Renal pelvis (tissue), 1 donor: ENCODE measurements at regions not wholly inside any gene's neighbourhood (a gene's known extent, or its start where the extent isn't known, plus 50 kb on each side); places are given as distances from the start of the nearest gene placed in this dataset.

Experiments
- DNase-seq: peaks from one replicate; pipeline ENCODE4 v3.0.0-alpha.2; 2013

- DNase-seq = no peak
Measured at GRCh38 chr13:33466262-33466661, 180.7 kb upstream of the STARD13 start.

- no peak for DNase-seq
Measured at GRCh38 chr13:33467556-33467955, 182.0 kb upstream of the STARD13 start.

DNA sequence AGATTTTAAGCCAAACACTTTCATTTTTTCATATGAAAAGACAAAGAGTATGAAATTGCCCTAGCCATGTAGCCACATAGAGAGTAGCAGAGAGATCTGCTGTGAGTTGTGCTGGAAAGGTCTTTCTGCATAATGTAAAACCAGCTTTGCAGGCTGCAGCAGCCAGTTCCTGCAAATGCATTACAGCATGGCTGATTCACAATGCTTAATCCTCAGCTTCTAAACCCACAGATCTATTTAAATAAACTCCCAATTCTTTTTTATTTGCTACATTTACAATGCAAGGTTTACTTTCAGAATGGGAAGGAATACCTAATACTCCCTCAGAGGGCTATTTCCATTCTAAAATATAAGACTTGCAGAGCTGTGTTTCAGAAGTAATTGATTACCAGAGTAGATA lies 185.6 kb upstream of the STARD13 start:
- no peak for DNase-seq

DNA sequence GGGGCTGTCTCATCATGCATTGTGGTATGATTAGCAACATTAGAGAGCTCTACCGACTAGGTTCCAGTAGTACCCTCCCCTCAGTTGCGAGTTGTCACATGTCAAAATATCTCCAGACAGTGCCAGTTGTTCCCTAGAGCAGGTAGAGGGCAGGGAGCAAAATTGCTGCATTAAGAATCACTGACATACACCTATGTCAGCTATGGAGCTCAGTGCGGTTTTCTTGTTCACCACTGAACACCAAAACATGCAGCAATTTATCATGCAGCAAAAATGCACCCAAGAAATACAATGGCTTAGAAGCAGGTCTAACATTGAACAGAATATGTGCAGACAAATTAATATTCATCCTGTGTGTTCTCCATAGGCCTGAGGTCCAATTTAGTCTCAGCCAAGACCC lies 186.9 kb upstream of the STARD13 start:
- no peak for DNase-seq

- DNase-seq = no peak
Measured at GRCh38 chr13:33479105-33479504, 193.6 kb upstream of the STARD13 start.

GRCh38 chr13:33480561-33480960 lies 195.0 kb upstream of the STARD13 start:
- no peak for DNase-seq

DNA sequence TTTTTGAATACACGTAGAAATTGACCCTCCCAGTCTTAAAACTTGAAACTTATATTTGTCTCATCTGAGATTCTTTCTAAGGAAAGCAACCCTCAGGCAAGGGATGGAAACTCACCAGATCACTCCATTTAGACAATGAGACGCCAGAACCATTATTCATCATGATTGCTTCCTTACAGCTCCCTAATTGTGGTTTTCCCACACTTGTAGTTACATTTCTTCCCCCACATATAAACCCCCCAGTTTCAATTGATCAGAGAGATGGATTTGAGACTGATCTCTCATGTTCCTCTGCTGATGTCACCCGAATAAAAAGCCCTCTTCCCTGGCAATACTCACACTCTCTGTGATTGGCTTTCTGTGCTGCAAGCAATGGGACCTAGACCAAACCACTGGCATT lies 197.9 kb upstream of the STARD13 start:
- DNase-seq = no peak

GRCh38 chr13:33485247-33485646 lies 199.7 kb upstream of the STARD13 start:
- DNase-seq = no peak

DNA sequence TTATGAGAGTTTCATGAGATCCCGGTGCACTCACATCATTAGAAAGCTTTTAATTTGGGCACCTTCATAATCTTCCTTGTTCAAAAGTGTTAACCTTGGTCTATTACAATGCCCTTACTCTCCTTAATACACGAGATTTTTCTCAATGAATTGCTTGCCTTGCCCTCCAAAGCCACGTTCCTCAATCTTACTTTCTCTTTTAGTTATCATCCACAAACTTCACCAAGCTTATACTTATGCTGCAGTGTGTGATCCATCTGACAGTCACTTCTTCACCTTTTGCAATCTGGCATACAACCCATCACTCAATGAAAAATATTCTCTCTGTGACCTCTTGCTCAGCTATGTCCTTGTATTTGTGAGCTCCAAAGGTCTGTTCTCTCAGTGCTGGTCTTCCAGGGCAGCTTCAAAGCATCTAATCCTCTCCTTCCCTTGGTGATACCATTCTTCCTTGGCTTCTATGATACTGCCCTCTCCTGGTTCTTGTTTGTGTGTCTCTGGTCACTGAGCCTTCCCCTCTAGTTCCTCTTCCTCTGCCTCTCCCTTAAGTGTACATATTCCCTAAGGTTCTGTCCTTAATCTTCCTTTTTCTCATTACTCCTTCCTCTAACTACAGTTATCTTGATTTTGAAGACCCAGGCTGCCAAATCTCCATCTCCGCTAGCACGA lies 202.2 kb upstream of the STARD13 start:
- no peak for DNase-seq

DNA sequence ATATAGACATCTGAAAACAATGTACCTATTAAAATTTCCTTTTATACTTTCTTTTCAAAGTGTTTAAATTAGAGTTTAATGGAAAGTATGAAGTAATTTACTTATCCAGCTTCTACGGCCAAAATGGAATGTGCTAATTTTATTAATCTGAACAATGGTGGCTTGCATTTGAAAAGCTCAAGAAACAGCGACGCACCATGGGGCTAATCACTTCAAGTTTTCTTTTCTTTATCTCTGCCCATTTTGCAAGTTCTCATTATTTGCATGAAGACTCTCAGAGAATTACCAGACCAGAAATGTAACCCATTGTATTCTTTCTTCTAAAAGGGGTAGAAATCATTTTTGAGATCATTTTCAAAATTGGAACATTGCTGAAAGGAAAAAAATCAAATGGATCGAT lies 204.0 kb upstream of the STARD13 start:
- DNase-seq = no peak

DNA sequence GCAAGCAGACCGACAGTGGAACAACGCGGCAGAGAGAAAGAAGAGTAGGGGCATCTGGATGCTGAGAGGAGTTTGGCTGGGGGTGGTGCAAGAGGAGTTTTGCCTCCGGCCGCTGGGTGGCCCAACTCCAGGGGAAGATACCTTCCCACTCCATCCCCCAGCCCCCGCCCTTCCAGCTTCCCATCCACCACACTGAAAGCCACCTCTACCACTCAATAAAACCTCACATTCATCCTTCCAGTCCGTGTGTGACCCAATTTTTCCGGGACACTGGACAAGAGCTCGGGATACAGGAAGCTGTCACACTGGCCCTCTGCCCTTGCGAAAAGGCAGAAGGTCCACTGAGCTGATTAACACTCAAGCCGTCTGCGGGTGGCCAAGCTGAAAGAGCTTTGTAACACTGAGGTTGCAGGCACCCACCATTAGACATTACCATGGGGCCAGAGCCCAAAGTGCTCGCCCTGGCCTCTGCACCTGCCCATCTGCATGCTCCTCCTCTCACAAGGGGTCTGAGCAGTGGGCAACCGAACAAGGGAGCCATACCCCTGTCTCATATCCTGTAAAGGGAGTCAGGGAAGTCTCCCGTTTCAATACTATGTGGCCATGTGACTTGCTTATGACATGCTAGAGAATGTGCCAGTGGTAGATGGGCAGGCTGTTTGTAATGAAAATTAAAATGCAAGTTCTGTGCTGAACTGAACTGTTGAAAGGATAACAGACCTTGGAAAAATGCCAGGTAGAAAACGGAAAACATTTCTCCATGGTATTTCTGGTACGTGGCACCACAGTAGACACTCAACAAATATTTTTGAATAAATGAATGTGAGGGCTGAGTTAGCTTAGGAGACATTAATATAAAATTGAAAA lies 205.1 kb upstream of the STARD13 start:
- DNase-seq = no peak

DNA sequence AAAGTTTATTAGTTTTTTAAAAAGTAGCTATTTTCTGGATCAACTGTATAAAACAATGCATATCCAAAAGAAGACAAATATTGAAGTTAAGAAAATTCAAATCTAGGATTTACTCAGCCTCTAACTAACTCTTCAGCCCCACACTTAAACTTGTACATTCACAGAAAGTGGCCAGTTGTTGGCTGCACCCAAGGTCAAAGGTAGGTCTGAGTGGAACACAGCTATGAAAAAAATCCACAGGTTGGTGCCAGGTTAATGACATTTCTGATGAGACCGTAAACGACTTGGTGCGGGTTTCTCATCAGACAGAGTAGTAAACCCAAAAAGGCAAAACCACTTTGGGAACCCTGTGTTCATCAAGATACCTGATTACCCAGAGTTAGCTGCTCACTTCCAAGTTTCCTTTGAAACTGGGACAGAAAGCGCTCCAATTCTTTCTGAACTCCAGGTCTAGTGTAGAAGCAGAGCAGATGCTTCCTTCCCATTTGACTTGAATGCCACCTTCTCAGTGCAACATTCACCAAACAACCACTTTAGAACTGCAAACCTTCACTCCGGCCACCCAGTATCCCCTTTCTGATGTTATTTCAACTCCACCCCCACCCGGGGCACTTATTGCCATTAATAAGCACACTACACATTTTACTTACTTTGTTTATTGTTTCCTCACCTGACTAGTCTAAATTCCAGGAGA lies 208.3 kb upstream of the STARD13 start:
- DNase-seq = no peak

DNA sequence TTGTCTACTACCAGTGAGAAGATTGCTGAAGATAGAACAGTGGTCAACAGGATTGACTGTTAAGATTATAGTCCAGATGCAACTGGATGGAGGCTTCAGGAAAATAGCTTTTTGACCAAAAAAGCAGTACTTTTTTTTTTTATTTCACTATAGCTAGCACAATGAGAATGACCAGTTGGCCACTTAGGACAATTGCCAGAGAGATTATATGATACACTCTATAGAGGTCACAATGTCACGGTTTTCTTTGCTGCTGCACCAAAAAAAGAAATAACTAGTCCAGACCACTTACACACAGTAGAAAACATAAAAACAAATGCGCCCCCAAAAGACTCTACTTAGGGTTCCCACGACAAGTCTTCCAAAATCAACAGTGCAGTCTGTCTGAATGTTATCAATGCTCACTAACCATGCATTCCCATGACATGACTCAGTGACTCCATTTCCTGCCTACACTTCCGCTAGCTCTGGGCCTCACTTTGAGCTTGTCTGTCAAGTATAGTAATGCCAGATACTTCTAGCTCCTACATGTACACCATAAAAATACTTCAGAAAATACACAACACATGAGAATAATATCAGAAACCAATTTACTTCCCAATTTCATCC lies 209.1 kb upstream of the STARD13 start:
- peak; percentile 57 for DNase-seq

DNA sequence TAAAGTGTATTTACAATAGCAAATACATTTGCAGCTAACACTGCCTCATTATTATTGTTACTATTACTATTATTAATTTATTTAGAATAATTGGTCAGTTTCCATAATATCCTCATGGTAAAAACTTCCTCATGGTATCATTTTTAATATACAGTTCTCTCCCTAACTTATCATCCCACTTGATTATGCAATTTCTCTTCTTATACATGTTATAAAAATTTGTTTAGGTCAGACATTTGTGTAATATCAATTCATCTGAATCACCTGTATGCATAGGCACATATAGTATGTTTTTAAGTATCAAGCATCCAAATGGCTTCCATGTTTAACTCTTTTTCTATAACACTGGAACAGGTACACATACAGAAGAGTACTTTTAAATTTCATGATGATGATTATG lies 210.8 kb upstream of the STARD13 start:
- no peak for DNase-seq

DNA sequence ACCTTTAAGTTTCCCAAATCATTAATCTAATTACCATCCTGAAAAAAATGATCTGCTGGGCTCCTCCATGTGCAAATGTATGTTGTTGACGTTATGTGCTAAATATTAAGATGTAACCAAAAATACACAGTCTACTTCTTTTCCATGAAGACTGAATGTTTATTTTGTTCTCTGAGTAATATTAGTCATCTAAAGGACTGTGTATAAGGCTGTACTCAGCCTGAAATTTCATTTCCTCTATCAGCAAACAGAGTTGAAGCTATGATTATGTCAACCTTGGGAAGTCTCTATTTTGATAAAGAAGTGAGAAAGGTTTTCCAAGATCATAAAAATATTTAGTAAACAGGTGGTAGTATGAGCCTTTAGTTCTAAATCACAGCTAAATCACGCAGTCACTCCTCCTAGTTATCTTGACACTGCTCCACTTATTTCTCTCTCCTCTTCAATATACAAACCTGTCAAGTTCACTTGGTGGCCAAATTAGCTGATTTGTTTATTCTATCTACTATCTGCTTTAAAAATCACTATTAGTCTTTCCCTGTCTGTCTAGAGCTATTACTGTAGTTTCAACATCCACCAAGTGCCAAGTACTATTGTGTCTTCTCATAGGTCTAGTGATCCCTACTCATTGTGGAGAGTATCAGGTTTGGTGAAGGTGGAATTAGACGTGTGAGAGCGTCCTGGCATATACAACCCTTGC lies 211.7 kb upstream of the STARD13 start:
- no peak for DNase-seq

GRCh38 chr13:33508060-33508459 lies 222.5 kb upstream of the STARD13 start:
- no peak for DNase-seq

DNA sequence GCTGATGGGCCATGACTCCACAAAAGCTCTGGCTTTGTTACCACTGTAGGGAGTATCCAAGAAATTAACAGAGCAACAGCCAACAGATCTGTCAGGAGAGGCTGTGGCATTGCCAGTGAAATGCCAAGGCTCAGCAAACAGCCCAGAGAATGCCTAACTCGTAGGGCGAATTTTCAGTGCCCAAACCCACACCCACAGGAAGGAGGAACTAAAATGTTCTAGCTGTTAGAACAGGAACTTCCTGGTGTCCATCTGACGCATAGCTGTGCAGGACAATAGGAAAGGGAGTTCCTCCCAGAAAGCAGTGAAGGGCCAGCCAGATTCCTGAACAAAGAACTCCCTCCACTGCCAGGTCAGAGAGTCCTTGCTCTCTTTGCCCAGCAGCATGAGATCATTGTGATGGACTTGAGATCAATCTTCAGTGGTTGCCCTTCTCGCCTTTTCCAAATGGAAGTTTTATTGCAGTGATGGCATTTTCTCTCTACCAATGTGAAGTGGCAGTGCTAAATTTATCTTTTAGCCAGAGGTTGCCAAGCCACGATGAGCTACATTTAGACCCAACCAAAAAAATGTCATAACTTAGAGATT lies 224.2 kb upstream of the STARD13 start:
- DNase-seq = no peak

DNA sequence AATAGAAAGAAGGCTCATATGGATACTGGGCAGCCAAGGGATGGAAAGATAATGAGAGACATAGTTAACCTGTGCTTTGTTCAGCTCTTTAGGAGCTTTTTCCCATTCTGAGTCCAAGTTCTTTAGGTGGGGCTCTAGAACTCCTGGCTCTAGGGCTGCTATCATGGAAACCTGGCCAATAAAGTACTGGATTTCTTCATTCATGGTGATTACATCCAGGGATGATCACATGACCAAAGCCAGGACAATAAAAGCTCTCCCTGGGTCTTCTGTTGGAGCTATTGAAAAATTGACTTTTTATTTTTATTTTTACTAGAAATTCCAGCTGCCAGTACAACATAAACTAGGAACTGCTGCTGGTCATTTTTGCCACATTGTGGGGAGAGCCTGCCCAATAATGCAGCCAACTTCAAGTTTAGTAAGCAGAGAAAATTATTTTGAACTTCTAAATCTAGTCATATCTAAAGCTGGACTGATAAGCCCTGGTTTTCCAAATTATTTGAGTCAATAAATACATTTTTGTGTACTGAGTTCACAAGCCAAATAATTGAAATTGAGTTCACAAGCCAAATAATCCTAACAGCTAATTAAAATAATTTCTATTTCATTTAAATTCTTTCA lies 224.9 kb upstream of the STARD13 start:
- DNase-seq = no peak

DNA sequence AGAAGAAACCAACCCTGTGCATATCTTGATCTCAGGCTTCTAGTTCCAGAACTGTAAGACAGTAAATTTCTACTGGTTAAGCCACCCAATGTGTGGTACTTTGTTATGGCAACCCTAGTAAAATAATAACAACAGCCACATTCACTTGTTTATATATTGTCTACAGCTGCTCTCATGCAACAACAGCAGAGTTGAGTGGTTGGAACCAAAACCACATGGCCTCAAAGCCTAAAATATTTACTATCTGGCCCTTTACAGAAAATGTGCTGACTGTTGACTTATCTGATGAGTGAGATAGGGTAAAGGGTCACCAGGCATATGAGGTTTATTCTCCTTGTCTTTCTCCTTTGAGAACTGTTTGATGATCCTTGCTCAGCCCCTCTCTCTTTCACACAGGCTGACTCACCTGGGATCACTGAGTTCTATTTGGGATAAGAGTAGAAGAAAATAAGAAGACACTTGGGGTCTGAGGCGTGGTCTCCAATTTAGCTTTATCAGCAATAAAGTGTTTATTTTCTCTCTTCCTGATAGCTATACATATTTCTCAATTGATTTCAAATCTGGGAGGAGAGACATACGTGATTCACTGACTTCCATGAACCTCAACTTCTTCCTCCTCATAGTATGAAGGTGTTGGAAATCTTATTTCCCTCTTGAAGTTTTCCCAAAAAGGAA lies 227.5 kb upstream of the STARD13 start:
- DNase-seq = no peak

- no peak for DNase-seq
Measured at GRCh38 chr13:33514362-33514761, 228.8 kb upstream of the STARD13 start.
